MM.1S (cell line): ENCODE measurements at regions not wholly inside any gene's neighbourhood (a gene's known extent, or its start where the extent isn't known, plus 50 kb on each side); places are given as distances from the start of the nearest gene placed in this dataset.

Experiments
- DNase-seq: peaks from one replicate; pipeline ENCODE4 v3.0.0-alpha.2; 2015
- H2AFZ ChIP-seq: fragments of 300-600 bp; sonication (generic); 2 replicates; pipeline ENCODE4 v1.6.0; 2016; ENCODE audit warnings: antibody characterized with exemption, low read length
- H3F3A ChIP-seq: fragments of 300-600 bp; sonication (generic); 2 replicates; pipeline ENCODE4 v1.6.1; 2016; ENCODE audit warnings: mild to moderate bottlenecking, antibody characterized with exemption, low read length, moderate library complexity, mixed read lengths; ENCODE audit not compliant: insufficient read depth
- H3K27ac ChIP-seq: fragments of 300-600 bp; sonication (generic); 2 replicates; pipeline ENCODE4 v1.5.1; 2016; ENCODE audit warnings: mild to moderate bottlenecking, low read length
- H3K27me3 ChIP-seq: fragments of 300-600 bp; sonication (generic); replicated peaks from 2 replicates; pipeline ENCODE4 v1.6.0; 2016; ENCODE audit warnings: low read length; ENCODE audit not compliant: insufficient read depth
- H3K36me3 ChIP-seq: fragments of 300-600 bp; sonication (generic); replicated peaks from 2 replicates; pipeline ENCODE4 v1.6.1; 2016; ENCODE audit warnings: mild to moderate bottlenecking, low read length, mixed read lengths; ENCODE audit not compliant: insufficient read depth
- H3K4me1 ChIP-seq: fragments of 300-600 bp; sonication (generic); 2 replicates; pipeline ENCODE4 v1.6.1; 2016; ENCODE audit warnings: low read length, mixed read lengths
- H3K4me2 ChIP-seq: fragments of 300-600 bp; sonication (generic); 2 replicates; pipeline ENCODE4 v1.6.0; 2016; ENCODE audit warnings: low read depth, low read length
- H3K4me3 ChIP-seq: fragments of 300-600 bp; sonication (generic); 2 replicates; pipeline ENCODE4 v1.5.1; 2016; ENCODE audit warnings: low read length, mixed read lengths
- H3K79me2 ChIP-seq: fragments of 300-600 bp; sonication (generic); 2 replicates; pipeline ENCODE4 v1.6.1; 2016; ENCODE audit warnings: mixed run types, low read length, mixed read lengths
- H3K9ac ChIP-seq: fragments of 300-600 bp; sonication (generic); 2 replicates; pipeline ENCODE4 v1.6.1; 2016; ENCODE audit warnings: low read length, mixed read lengths
- H3K9me2 ChIP-seq: fragments of 300-600 bp; sonication (generic); replicated peaks from 2 replicates; pipeline ENCODE4 v1.6.1; 2016; ENCODE audit warnings: mild to moderate bottlenecking, low read length, mixed read lengths; ENCODE audit not compliant: insufficient read depth
- H3K9me3 ChIP-seq: fragments of 300-600 bp; sonication (generic); replicated peaks from 2 replicates; pipeline ENCODE4 v1.6.1; 2016; ENCODE audit warnings: mild to moderate bottlenecking, low read length, mixed read lengths; ENCODE audit not compliant: insufficient read depth
- H4K20me1 ChIP-seq: fragments of 300-600 bp; sonication (generic); 2 replicates; pipeline ENCODE4 v1.6.1; 2016; ENCODE audit warnings: mild to moderate bottlenecking, low read length, moderate library complexity, mixed read lengths; ENCODE audit not compliant: insufficient read depth
- EZH2 ChIP-seq: fragments of 300-600 bp; sonication (generic); optimal IDR thresholded peaks from 2 replicates; pipeline ENCODE3; 2017; ENCODE audit warnings: low read depth, mild to moderate bottlenecking, antibody characterized with exemption, low read length, mixed read lengths
- EZH2phosphoT487 ChIP-seq: fragments of 300-600 bp; sonication (generic); IDR thresholded peaks from 2 replicates; pipeline ENCODE4 v1.6.1; 2018; ENCODE audit warnings: antibody characterized with exemption, low read length
- TF ChIP-seq, protein P1 (sequence below): fragments of 300-600 bp; sonication (generic); IDR thresholded peaks from 2 replicates; pipeline ENCODE4 v1.5.1; 2016; ENCODE audit warnings: antibody characterized with exemption, low read length, mixed read lengths

DNA sequence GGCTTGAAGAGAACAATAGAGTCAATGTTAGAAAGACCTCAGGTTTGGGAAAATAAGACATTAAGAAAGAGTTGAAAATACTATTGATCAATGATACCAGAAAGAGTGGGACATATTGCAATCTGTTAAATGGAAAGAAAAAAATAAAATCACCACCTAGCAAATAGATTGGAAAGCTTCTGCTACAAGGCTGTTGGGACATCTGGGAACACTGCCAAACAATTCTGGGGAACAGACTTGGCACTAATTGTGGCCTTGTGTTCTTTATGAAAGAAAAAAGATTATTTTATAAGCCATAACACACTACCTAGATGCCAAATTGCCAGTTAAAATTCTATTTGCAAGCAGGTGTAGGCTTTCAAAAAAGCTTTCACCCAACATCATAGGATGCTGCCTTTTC lies 137.8 kb downstream of the TSEN15 start:
- Histone ChIP-seq H3K27ac (no peak overlapping the region), H3K9ac (no peak overlapping the region), H3K4me3 (no peak overlapping the region), H2AFZ (no peak overlapping the region), H3K79me2 (no peaks in the 10 kb centered on the region), H3K36me3 (no peaks in the 10 kb centered on the region), H3K9me2 (no peaks in the 10 kb centered on the region), H3K9me3 (no peaks in the 10 kb centered on the region), H3F3A (no peaks in the 10 kb centered on the region), H4K20me1 (no peaks in the 10 kb centered on the region), H3K4me2 (no peak overlapping the region), H3K27me3 (no peaks in the 10 kb centered on the region), H3K4me1 (no peaks in the 10 kb centered on the region)
- DNase-seq = no peak
- TF ChIP-seq EZH2 (no peak), EZH2phosphoT487 (no peak)
- TF ChIP-seq, protein P1, sequence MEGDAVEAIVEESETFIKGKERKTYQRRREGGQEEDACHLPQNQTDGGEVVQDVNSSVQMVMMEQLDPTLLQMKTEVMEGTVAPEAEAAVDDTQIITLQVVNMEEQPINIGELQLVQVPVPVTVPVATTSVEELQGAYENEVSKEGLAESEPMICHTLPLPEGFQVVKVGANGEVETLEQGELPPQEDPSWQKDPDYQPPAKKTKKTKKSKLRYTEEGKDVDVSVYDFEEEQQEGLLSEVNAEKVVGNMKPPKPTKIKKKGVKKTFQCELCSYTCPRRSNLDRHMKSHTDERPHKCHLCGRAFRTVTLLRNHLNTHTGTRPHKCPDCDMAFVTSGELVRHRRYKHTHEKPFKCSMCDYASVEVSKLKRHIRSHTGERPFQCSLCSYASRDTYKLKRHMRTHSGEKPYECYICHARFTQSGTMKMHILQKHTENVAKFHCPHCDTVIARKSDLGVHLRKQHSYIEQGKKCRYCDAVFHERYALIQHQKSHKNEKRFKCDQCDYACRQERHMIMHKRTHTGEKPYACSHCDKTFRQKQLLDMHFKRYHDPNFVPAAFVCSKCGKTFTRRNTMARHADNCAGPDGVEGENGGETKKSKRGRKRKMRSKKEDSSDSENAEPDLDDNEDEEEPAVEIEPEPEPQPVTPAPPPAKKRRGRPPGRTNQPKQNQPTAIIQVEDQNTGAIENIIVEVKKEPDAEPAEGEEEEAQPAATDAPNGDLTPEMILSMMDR = no peak

DNA sequence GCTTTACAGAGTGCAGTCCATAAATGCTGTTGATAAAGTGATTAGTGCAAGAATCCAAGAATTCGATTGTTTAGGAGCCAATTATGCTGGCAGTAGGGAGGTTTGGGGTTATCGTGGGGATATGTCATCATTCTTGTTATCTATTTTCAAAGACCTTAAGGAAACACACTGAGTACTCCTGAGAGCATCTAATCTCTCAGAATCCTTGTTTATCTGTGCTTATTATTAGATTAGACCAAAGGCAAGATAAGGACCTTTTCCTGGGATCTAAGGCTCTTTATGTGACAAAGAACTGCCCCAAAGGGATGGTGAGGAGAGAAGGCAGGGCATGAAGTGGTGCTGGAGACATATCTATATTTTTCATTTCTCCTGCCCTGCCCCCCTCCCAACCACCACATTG lies 139.1 kb downstream of the TSEN15 start:
- TF ChIP-seq, protein P1 = no peak
- TF ChIP-seq EZH2 (no peak), EZH2phosphoT487 (no peak)
- no peaks in the 10 kb centered on the region for H3K36me3 ChIP-seq
- no peak overlapping the region for H3K4me3 ChIP-seq
- H3K9me2 ChIP-seq = no peaks in the 10 kb centered on the region
- no peak overlapping the region for H2AFZ ChIP-seq
- H3K9me3 ChIP-seq = no peaks in the 10 kb centered on the region
- no peak for DNase-seq
- no peak overlapping the region for H3K4me2 ChIP-seq
- no peaks in the 10 kb centered on the region for H4K20me1 ChIP-seq
- H3K4me1 ChIP-seq = no peaks in the 10 kb centered on the region
- no peaks in the 10 kb centered on the region for H3K27me3 ChIP-seq
- H3F3A ChIP-seq = no peaks in the 10 kb centered on the region
- H3K9ac ChIP-seq = no peak overlapping the region
- H3K27ac ChIP-seq = no peak overlapping the region
- H3K79me2 ChIP-seq = no peaks in the 10 kb centered on the region

DNA sequence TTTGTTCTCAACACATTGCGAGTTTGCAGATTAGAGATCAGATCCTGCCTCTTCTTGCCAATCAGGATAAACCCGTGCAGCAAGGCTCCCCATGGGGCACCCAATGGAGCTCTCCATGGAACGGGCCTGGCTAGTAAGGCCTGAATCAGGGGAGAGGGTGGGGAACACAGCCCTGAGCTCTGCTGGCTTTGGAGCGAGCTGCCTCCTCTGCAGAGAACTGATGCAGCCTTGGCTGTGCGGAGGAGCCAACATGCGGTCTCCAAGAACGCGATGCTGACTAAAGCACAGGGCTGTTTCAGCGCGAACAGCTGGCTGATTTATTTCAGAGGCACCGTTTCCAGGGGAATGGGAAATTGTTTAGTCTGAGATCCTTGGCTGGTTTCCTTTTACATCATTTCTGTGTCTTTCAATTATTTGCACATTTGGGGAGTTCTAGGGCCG lies 139.7 kb downstream of the TSEN15 start:
- no peaks in the 10 kb centered on the region for H3K27me3 ChIP-seq
- no peak overlapping the region for H2AFZ ChIP-seq
- DNase-seq = no peak
- no peak overlapping the region for H3K4me2 ChIP-seq
- no peaks in the 10 kb centered on the region for H4K20me1 ChIP-seq
- H3K27ac ChIP-seq = no peak overlapping the region
- no peaks in the 10 kb centered on the region for H3K9me3 ChIP-seq
- TF ChIP-seq, protein P1 = no peak
- TF ChIP-seq EZH2 (no peak), EZH2phosphoT487 (no peak)
- no peak overlapping the region for H3K4me3 ChIP-seq
- no peaks in the 10 kb centered on the region for H3K36me3 ChIP-seq
- H3F3A ChIP-seq = no peaks in the 10 kb centered on the region
- H3K4me1 ChIP-seq = no peaks in the 10 kb centered on the region
- H3K9me2 ChIP-seq = no peaks in the 10 kb centered on the region
- H3K9ac ChIP-seq = no peak overlapping the region
- no peaks in the 10 kb centered on the region for H3K79me2 ChIP-seq
